HG02884 (cell line): ENCODE measurements at regions not wholly inside any gene's neighbourhood (a gene's known extent, or its start where the extent isn't known, plus 50 kb on each side); places are given as distances from the start of the nearest gene placed in this dataset.
"Not testable (repeated sequence)": the region's sequence is repeated elsewhere in the genome, so short reads cannot be mapped to it uniquely, and the experiment has no call there.

ENCODE experiments used
- ATAC-seq: cut with Tn5 transposase; IDR thresholded peaks from one replicate; pipeline ENCODE4 v1.9.1; 2021; ENCODE audit warnings: mild to moderate bottlenecking, moderate library complexity; ENCODE audit not compliant: unreplicated experiment

GRCh38 chr5:165015126-165015525 lies 1509.7 kb downstream of the MAT2B start:
- ATAC-seq: no peak

- ATAC-seq: no peak
Measured at GRCh38 chr5:165015547-165015946, 1510.1 kb downstream of the MAT2B start.

GRCh38 chr5:165026971-165027370 lies 1521.6 kb downstream of the MAT2B start:
- ATAC-seq: no peak

- no peak for ATAC-seq
Measured at GRCh38 chr5:165028356-165028755, 1522.9 kb downstream of the MAT2B start.

GRCh38 chr5:165029099-165029870 lies 1523.9 kb downstream of the MAT2B start:
- ATAC-seq: no peak

GRCh38 chr5:165030971-165031370 lies 1525.6 kb downstream of the MAT2B start:
- ATAC-seq: no peak

- ATAC-seq: no peak
Measured at GRCh38 chr5:165031371-165031770, 1526.0 kb downstream of the MAT2B start.

GRCh38 chr5:165035520-165035919 lies 1530.1 kb downstream of the MAT2B start:
- ATAC-seq: no peak

GRCh38 chr5:165039748-165040147 lies 1534.3 kb downstream of the MAT2B start:
- ATAC-seq: no peak

- not testable (repeated sequence) for ATAC-seq
Measured at GRCh38 chr5:165045941-165046340, 1540.5 kb downstream of the MAT2B start.

GRCh38 chr5:165055476-165055875 lies 1550.1 kb downstream of the MAT2B start:
- ATAC-seq: no peak

- ATAC-seq: no peak
Measured at GRCh38 chr5:165057145-165057544, 1551.7 kb downstream of the MAT2B start.

- no peak for ATAC-seq
Measured at GRCh38 chr5:165066751-165067385, 1561.4 kb downstream of the MAT2B start.

- ATAC-seq: no peak
Measured at GRCh38 chr5:165076686-165077085, 1571.3 kb downstream of the MAT2B start.

GRCh38 chr5:165079389-165079788 lies 1574.0 kb downstream of the MAT2B start:
- ATAC-seq: no peak

- no peak for ATAC-seq
Measured at GRCh38 chr5:165083394-165083793, 1578.0 kb downstream of the MAT2B start.

- no peak for ATAC-seq
Measured at GRCh38 chr5:165086465-165086864, 1581.0 kb downstream of the MAT2B start.

- no peak for ATAC-seq
Measured at GRCh38 chr5:165094782-165095181, 1589.4 kb downstream of the MAT2B start.

- no peak for ATAC-seq
Measured at GRCh38 chr5:165101709-165102108, 1596.3 kb downstream of the MAT2B start.

GRCh38 chr5:165104611-165105010 lies 1599.2 kb downstream of the MAT2B start:
- ATAC-seq: no peak

- no peak for ATAC-seq
Measured at GRCh38 chr5:165108809-165109208, 1603.4 kb downstream of the MAT2B start.

GRCh38 chr5:165119175-165119574 lies 1613.8 kb downstream of the MAT2B start:
- ATAC-seq: no peak
